Left ventricle myocardium inferior (tissue), 1 donor: ENCODE measurements at regions not wholly inside any gene's neighbourhood (a gene's known extent, or its start where the extent isn't known, plus 50 kb on each side); places are given as distances from the start of the nearest gene placed in this dataset.

Experiments
- DNase-seq: peaks from one replicate; pipeline ENCODE4 v3.0.0-alpha.2; 2020
- H3K27ac ChIP-seq: fragments of 200-600 bp; replicated peaks from 2 replicates; pipeline ENCODE4 v1.8.0; 2021
- H3K27me3 ChIP-seq: fragments of 200-600 bp; 2 replicates; pipeline ENCODE4 v1.8.0; 2021; ENCODE audit warnings: low read depth
- H3K36me3 ChIP-seq: fragments of 200-600 bp; 2 replicates; pipeline ENCODE4 v1.8.0; 2021
- H3K4me1 ChIP-seq: fragments of 200-600 bp; 2 replicates; pipeline ENCODE4 v1.8.0; 2021
- H3K4me3 ChIP-seq: fragments of 200-600 bp; 2 replicates; pipeline ENCODE4 v1.8.0; 2021; ENCODE audit warnings: mild to moderate bottlenecking, moderate library complexity
- H3K9me3 ChIP-seq: fragments of 200-600 bp; replicated peaks from 2 replicates; pipeline ENCODE4 v1.8.0; 2021
- intact Hi-C: fragments of 100-400 bp; cut with micrococcal nuclease; formaldehyde crosslinking; loops from one replicate; pipeline ENCODE4 v1.11.0; 2022
- TF ChIP-seq, protein P1 (sequence below): fragments of 200-600 bp; IDR thresholded peaks from 2 replicates; pipeline ENCODE4 v1.8.0; 2021; ENCODE audit warnings: antibody characterized with exemption, mild to moderate bottlenecking, borderline replicate concordance
- donor health status: DM: no; HTN: yes; CAD: no; lungs with severe emphysema.

DNA sequence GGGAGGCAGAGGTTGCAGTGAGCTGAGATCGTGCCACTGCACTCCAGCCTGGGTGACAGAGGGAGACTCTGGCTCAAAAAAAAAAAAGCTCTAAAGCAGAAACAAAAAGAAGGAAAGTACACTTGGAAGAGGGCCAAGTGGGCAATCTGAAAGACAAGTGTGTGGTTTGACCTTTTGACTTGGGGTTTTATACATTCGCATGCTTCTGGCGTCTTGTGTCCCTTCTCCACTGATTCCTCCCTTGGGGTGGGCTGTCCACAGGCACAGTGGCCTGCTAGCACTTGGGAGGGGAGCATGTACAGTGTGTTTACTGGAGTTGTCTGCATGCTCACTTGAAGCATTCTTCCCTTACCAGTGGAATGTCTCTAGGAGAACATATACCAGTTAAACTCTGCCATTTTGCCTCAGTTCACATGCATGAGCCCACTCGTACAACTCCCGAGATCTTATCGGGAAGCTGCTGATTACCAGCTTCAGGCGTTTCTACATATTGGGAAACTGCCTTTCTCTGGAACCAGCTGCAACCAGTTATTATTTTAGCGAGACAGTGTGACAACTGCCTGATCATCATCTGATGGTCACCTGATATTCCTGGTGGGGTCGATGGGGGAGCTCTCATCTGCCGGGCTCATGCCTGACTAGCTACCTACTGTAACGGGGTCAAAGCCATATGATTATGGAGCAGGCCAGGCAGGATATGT, 113.5 kb upstream of the ZNF678 start:
- H3K9me3 ChIP-seq: no peaks in the 10 kb centered on the region
- TF ChIP-seq, protein P1, sequence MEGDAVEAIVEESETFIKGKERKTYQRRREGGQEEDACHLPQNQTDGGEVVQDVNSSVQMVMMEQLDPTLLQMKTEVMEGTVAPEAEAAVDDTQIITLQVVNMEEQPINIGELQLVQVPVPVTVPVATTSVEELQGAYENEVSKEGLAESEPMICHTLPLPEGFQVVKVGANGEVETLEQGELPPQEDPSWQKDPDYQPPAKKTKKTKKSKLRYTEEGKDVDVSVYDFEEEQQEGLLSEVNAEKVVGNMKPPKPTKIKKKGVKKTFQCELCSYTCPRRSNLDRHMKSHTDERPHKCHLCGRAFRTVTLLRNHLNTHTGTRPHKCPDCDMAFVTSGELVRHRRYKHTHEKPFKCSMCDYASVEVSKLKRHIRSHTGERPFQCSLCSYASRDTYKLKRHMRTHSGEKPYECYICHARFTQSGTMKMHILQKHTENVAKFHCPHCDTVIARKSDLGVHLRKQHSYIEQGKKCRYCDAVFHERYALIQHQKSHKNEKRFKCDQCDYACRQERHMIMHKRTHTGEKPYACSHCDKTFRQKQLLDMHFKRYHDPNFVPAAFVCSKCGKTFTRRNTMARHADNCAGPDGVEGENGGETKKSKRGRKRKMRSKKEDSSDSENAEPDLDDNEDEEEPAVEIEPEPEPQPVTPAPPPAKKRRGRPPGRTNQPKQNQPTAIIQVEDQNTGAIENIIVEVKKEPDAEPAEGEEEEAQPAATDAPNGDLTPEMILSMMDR: no peak
- intact Hi-C loops: no loop called here
- H3K4me3 ChIP-seq: no peak overlapping the region
- no peak overlapping the region for H3K27ac ChIP-seq
- no peaks in the 10 kb centered on the region for H3K36me3 ChIP-seq
- DNase-seq: no peak
- H3K27me3 ChIP-seq: peaks cover 25% of the 10 kb centered on the region
- H3K4me1 ChIP-seq: peaks cover 15% of the 10 kb centered on the region

DNA sequence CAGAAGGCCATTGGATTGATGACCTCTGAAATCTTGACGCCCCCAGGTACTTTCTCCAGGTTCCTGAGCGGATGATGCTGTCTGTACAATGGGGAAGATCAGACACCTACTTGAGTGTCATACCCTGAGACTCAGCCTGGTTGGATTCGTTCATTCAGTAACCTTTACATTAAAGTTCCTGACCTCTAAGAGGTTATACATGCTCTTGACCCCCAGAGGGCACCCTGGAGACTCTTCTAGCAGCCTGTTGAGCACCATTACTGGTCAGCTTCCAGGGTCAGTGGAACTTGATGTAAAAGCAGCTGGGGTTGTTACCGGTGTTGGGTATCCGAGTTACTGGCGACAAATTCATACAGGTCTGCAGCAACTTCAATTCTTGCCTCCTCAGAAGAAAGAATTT, 114.3 kb upstream of the ZNF678 start:
- Histone ChIP-seq H3K4me1 (peaks cover 15% of the 10 kb centered on the region), H3K27me3 (peaks cover 16% of the 10 kb centered on the region), H3K36me3 (no peaks in the 10 kb centered on the region), H3K9me3 (no peaks in the 10 kb centered on the region), H3K4me3 (no peak overlapping the region), H3K27ac (no peak overlapping the region)
- DNase-seq: no peak
- intact Hi-C loops: no loop called here
- TF ChIP-seq, protein P1: peak; percentile 48

- intact Hi-C loops: no loop called here
- peak overlapping the region; percentile 84 for H3K27ac ChIP-seq
- H3K36me3 ChIP-seq: no peaks in the 10 kb centered on the region
- TF ChIP-seq, protein P1: peak; percentile 81
- peak; percentile 65 for DNase-seq
- H3K4me3 ChIP-seq: peak overlapping the region; percentile 41
- no peaks in the 10 kb centered on the region for H3K9me3 ChIP-seq
- peaks cover 2% of the 10 kb centered on the region for H3K27me3 ChIP-seq
- H3K4me1 ChIP-seq: peaks cover 19% of the 10 kb centered on the region
Measured at GRCh38 chr1:227447531-227447990, 115.8 kb upstream of the ZNF678 start.

- DNase-seq: no peak
- intact Hi-C loops: no loop called here
- Histone ChIP-seq H3K9me3 (no peaks in the 10 kb centered on the region), H3K4me1 (peaks cover 37% of the 10 kb centered on the region), H3K27me3 (no peaks in the 10 kb centered on the region), H3K27ac (no peak overlapping the region), H3K36me3 (no peaks in the 10 kb centered on the region), H3K4me3 (no peak overlapping the region)
- TF ChIP-seq, protein P1: no peak
Measured at GRCh38 chr1:227445746-227446145, 117.6 kb upstream of the ZNF678 start.

DNA sequence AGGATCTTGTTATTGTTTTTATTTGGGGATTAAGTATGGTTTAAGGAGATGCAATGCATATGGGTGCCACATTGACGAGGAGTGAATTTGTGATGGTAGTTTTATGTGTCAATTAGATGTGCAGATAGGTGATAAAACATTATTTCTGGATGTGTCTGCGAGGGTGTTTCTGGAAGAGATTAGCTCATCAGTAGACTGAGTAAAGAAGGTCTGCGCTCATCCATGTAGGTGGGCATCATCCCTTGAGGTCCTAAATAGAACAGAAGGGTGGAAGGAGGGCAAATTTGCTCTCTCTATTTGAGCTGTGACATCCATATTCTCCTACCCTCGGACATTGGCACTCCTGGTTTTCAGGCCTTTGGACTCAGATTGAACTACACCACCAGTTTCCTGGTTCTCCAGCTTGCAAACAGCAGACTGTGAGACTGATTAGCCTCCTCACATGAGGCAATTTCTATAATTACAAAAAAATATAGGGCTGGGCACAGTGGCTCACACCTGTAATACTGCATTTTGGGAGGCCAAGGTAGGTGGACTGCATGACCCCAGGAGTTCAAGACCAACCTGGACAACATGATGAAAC, 118.2 kb upstream of the ZNF678 start:
- Histone ChIP-seq H3K27me3 (no peaks in the 10 kb centered on the region), H3K27ac (no peak overlapping the region), H3K36me3 (no peaks in the 10 kb centered on the region), H3K4me1 (peaks cover 41% of the 10 kb centered on the region), H3K4me3 (no peak overlapping the region), H3K9me3 (no peaks in the 10 kb centered on the region)
- intact Hi-C loops: no loop called here
- TF ChIP-seq, protein P1: no peak
- no peak for DNase-seq
